ENCODE measurements at regions not wholly inside any gene's neighbourhood (a gene's known extent, or its start where the extent isn't known, plus 50 kb on each side); places are given as distances from the start of the nearest gene placed in this dataset.
"Not testable (repeated sequence)": the region's sequence is repeated elsewhere in the genome, so short reads cannot be mapped to it uniquely, and the experiment has no call there.

GRCh38 chr9:13446938-13447842 is 167.7 kb upstream of the MPDZ start:
- DNase-seq (ENCODE audit: low spot score) (no peak), FAIRE-seq (no peak)

- FAIRE-seq = no peak
Measured at GRCh38 chr9:13446286-13446937, 166.9 kb upstream of the MPDZ start.

GRCh38 chr9:13445103-13445500 is 165.6 kb upstream of the MPDZ start:
- no peak for FAIRE-seq
- DNase-seq (ENCODE audit: low spot score) = no peak

More at GRCh38 chr9:13446286-13446937, 166.9 kb upstream of the MPDZ start:
- DNase-seq (ENCODE audit: low spot score) = no peak

GRCh38 chr9:13444245-13445102 is 165.0 kb upstream of the MPDZ start:
- FAIRE-seq (no peak), DNase-seq (ENCODE audit: low spot score) (no peak)

- no peak for FAIRE-seq
- peak; percentile 4 for DNase-seq (ENCODE audit: low spot score)
Measured at GRCh38 chr9:13443346-13444244, 164.1 kb upstream of the MPDZ start.

- DNase-seq (ENCODE audit: low spot score) (no peak), FAIRE-seq (no peak)
Measured at GRCh38 chr9:13439685-13440476, 160.4 kb upstream of the MPDZ start.

GRCh38 chr9:13437866-13438265 is 158.4 kb upstream of the MPDZ start:
- DNase-seq (ENCODE audit: low spot score) (no peak), FAIRE-seq (no peak)

GRCh38 chr9:13436591-13436990 is 157.1 kb upstream of the MPDZ start:
- FAIRE-seq (no peak), DNase-seq (ENCODE audit: low spot score) (no peak)

- FAIRE-seq; DNase-seq (ENCODE audit: low spot score): not testable (repeated sequence)
Measured at GRCh38 chr9:13433453-13433852, 154.0 kb upstream of the MPDZ start.

GRCh38 chr9:13432904-13433303 is 153.4 kb upstream of the MPDZ start:
- FAIRE-seq (no peak), DNase-seq (ENCODE audit: low spot score) (no peak)

GRCh38 chr9:13431692-13432091 is 152.2 kb upstream of the MPDZ start:
- no peak for FAIRE-seq
- DNase-seq (ENCODE audit: low spot score) = no peak

- FAIRE-seq (no peak), DNase-seq (ENCODE audit: low spot score) (no peak)
Measured at GRCh38 chr9:13431222-13431536, 151.7 kb upstream of the MPDZ start.

GRCh38 chr9:13430368-13431221 is 151.1 kb upstream of the MPDZ start:
- no peak for DNase-seq (ENCODE audit: low spot score)
- no peak for FAIRE-seq

GRCh38 chr9:13429301-13430190 is 150.1 kb upstream of the MPDZ start:
- DNase-seq (ENCODE audit: low spot score) = no peak

GRCh38 chr9:13428766-13429165 is 149.3 kb upstream of the MPDZ start:
- DNase-seq (ENCODE audit: low spot score) (no peak), FAIRE-seq (no peak)

More at GRCh38 chr9:13429301-13430190, 150.1 kb upstream of the MPDZ start:
- no peak for FAIRE-seq

GRCh38 chr9:13427587-13427986 is 148.1 kb upstream of the MPDZ start:
- FAIRE-seq = no peak
- peak; percentile 13 for DNase-seq (ENCODE audit: low spot score)

- DNase-seq (ENCODE audit: low spot score) (no peak), FAIRE-seq (no peak)
Measured at GRCh38 chr9:13426606-13427005, 147.1 kb upstream of the MPDZ start.

GRCh38 chr9:13424872-13425271 is 145.4 kb upstream of the MPDZ start:
- FAIRE-seq = no peak

More at GRCh38 chr9:13424872-13425271, 145.4 kb upstream of the MPDZ start:
- no peak for DNase-seq (ENCODE audit: low spot score)

All from urothelium cell line (cell line).